ENCODE measurements at regions not wholly inside any gene's neighbourhood (a gene's known extent, or its start where the extent isn't known, plus 50 kb on each side); places are given as distances from the start of the nearest gene placed in this dataset.

DNA sequence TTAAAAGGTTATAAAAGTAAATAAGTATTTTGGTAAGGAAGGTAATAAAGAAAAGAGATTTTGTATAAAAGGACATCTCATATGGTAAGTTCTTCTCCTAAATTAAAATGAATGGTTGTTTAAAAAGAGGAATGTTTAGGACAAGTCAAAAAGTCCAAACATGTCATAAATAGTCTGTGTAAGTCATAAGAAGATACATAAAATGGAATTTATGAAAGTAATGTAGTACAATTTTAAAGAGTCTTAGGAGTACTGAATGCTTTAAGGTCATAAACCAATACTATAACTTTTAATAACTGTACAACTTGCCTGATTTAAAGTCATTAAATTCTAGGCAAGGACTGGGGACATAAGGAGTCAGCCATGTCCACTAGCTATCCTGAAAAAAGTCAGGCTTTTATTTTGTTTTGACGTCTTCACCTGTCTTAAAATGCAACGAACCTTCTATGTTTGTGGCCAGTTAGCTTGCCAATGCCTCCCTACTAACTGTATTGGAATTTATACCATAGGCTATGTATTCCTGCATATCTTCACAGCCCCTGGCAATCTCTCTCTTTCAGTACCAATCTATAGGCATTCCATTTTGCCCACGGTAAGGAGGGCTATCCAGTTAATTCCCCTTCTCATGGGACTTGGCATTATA, 312.3 kb upstream of the LRRTM4 start:
- no peak for ATAC-seq
- intact Hi-C loops (cut with DNase I, micrococcal nuclease), result no loop called here
- DNase-seq, result no peak
- TF ChIP-seq, protein P1, sequence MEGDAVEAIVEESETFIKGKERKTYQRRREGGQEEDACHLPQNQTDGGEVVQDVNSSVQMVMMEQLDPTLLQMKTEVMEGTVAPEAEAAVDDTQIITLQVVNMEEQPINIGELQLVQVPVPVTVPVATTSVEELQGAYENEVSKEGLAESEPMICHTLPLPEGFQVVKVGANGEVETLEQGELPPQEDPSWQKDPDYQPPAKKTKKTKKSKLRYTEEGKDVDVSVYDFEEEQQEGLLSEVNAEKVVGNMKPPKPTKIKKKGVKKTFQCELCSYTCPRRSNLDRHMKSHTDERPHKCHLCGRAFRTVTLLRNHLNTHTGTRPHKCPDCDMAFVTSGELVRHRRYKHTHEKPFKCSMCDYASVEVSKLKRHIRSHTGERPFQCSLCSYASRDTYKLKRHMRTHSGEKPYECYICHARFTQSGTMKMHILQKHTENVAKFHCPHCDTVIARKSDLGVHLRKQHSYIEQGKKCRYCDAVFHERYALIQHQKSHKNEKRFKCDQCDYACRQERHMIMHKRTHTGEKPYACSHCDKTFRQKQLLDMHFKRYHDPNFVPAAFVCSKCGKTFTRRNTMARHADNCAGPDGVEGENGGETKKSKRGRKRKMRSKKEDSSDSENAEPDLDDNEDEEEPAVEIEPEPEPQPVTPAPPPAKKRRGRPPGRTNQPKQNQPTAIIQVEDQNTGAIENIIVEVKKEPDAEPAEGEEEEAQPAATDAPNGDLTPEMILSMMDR (IDR thresholded peaks at IDR 0.05), result no peak
- Histone ChIP-seq H3K4me1 (ENCODE audit: low read depth) (no peaks in the 10 kb centered on the region), H3K9me3 (peaks cover 23% of the 10 kb centered on the region), H3K36me3 (ENCODE audit: low read depth) (no peaks in the 10 kb centered on the region), H3K4me3 (no peak overlapping the region)

DNA sequence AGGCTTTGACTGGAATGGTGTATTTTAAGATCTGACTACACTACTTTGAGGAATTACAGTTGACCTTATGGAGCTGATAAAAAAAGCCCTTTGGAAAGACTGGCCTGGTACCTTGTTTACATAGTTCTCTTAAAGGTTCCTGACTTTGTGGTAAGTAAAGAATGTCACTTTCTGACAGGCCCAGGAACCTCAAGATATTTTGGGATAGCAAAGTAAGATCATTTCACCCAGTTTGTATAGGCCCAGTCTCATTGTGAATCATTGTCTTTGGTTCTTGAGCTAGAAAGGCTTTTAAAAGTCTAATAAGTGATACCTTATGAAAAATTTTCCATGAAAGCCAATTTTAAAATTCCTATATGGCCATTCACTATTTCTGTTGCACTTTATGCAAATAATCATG, 316.3 kb upstream of the LRRTM4 start:
- Histone ChIP-seq H3K4me3 (no peak overlapping the region), H3K9me3 (peaks cover 17% of the 10 kb centered on the region), H3K36me3 (ENCODE audit: low read depth) (no peaks in the 10 kb centered on the region), H3K4me1 (ENCODE audit: low read depth) (no peaks in the 10 kb centered on the region)
- ATAC-seq (no peak), DNase-seq (no peak)
- TF ChIP-seq, protein P1 (IDR thresholded peaks at IDR 0.05), result no peak
- intact Hi-C loops (cut with DNase I, micrococcal nuclease), result no loop called here

DNA sequence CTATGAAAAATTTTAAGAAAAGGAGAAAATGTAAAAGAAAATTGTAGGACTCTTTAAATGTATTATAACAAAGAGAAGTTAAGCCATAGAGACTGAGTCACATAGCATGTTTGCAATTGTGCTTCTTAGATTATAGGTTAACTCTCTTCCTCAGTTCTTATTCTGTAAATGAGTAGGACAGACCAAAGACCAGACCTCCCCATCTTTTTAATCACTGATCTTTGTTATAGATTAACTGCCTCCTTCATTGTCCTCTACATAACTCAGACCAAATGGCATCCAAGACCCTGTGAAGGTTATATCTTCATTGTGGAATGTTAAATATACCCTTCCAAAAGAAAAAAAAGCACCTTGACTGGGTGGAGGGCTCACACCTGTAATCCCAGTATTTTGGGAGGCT, 316.9 kb upstream of the LRRTM4 start:
- intact Hi-C loops (cut with DNase I, micrococcal nuclease), result no loop called here
- no peak for ATAC-seq
- TF ChIP-seq, protein P1 (IDR thresholded peaks at IDR 0.05), result no peak
- no peak for DNase-seq
- Histone ChIP-seq H3K4me3 (no peak overlapping the region), H3K36me3 (ENCODE audit: low read depth) (no peaks in the 10 kb centered on the region), H3K4me1 (ENCODE audit: low read depth) (no peaks in the 10 kb centered on the region), H3K9me3 (peaks cover 11% of the 10 kb centered on the region)

DNA sequence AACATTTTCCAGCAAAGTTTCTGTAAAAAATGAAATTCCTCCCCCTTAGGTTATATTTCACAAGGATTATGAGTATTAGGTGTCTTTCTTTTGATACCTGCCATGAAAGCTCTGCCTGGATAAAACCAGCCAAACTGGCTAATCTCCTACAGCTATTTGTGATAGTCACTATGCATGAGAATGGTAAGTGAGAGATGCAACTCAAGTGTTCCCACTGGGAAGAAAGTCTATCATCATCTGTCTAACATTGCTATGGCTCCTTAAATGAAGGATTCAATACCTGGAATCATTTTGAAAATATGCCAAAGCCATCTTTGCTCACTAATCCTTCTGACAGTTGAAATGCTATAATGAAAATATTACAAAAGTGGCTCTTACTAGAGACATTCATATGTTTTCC, 339.9 kb upstream of the LRRTM4 start:
- no peaks in the 10 kb centered on the region for H3K4me1 ChIP-seq (ENCODE audit: low read depth)
- H3K4me3 ChIP-seq, result no peak overlapping the region
- H3K36me3 ChIP-seq (ENCODE audit: low read depth), result no peaks in the 10 kb centered on the region
- TF ChIP-seq, protein P1 (IDR thresholded peaks at IDR 0.05), result no peak
- intact Hi-C loops (cut with DNase I, micrococcal nuclease), result no loop called here
- no peaks in the 10 kb centered on the region for H3K9me3 ChIP-seq
- no peak for DNase-seq
- no peak for ATAC-seq

DNA sequence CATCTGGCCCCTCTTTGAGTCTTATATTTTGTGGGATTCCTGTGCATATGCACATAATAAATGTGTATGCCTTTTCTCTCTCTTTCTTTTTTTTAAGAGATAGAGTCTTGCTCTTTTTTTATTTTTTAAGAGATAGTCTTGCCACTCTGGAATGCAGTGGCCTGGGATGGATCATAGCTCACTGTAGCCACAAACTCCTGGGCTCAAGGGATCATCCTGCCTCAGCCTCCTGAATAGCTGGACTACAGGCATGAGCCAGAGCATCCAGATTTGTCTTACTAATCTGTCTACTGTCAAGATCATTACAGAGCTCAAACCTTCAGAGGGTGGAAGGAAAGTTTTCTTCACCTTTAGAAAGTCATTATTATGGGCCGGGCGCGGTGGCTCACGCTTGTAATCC, 342.2 kb upstream of the LRRTM4 start:
- Histone ChIP-seq H3K4me1 (ENCODE audit: low read depth) (no peaks in the 10 kb centered on the region), H3K36me3 (ENCODE audit: low read depth) (no peaks in the 10 kb centered on the region), H3K4me3 (no peak overlapping the region), H3K9me3 (no peaks in the 10 kb centered on the region)
- ATAC-seq, result no peak
- TF ChIP-seq, protein P1 (IDR thresholded peaks at IDR 0.05), result no peak
- DNase-seq, result no peak
- intact Hi-C loops (cut with DNase I, micrococcal nuclease), result no loop called here

DNA sequence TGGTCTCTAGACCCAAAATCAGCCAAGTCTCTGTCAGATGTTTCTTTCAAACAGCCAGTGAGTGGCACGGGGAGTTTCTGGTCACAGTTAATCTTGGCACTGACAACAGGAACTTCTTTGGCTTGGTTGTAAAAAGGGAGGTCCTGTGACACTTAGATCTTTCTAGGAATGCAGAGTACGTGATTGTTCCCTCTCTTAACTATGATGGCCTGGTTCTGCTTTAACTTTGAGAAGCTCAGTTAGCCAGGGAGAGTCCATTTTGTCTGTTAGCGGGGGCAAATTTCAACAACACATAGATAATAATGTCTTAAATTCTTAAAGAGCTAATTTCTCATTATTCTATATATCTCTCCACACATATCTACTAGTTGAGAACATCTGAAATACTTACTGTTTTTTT, 344.5 kb upstream of the LRRTM4 start:
- H3K36me3 ChIP-seq (ENCODE audit: low read depth), result no peaks in the 10 kb centered on the region

More for the DNA sequence above, 344.5 kb upstream of the LRRTM4 start:
- ATAC-seq, result no peak
- Histone ChIP-seq H3K4me3 (no peak overlapping the region), H3K4me1 (ENCODE audit: low read depth) (no peaks in the 10 kb centered on the region), H3K9me3 (no peaks in the 10 kb centered on the region)
- intact Hi-C loops (cut with DNase I, micrococcal nuclease), result no loop called here
- TF ChIP-seq, protein P1 (IDR thresholded peaks at IDR 0.05), result no peak
- no peak for DNase-seq
